ENCODE measurements at regions not wholly inside any gene's neighbourhood (a gene's known extent, or its start where the extent isn't known, plus 50 kb on each side); places are given as distances from the start of the nearest gene placed in this dataset.

DNA sequence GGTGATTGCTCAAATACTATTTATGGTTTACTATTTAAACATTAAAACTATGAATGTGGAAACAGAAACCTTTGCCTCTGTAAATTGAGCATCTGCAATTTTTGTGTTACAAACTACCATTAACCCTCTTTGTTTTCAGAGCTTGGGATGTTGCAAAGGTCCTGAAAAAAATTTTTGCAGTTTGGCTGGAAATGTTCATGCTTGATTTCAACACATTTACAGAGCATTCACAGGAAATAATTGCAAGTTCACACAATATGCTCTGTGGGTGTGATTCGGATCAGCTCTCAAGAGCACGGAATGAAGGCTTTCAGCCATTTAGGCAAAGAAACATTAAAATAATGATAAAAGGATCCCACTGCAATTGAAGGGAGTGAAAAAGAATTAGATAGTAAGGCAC is 232.9 kb downstream of the ATP23 start:
- no peaks in the 10 kb centered on the region for H3K9me3 ChIP-seq

More for the DNA sequence above, 232.9 kb downstream of the ATP23 start:
- no peak overlapping the region for H3K4me3 ChIP-seq (ENCODE audit: low read depth in 2 of 2, low read length in 1 of 2)
- H3K4me1 ChIP-seq (ENCODE audit: control insufficient read depth in 1 of 2, insufficient read depth in 2 of 2, low read depth in 1 of 2, low read length in 1 of 2), result no peaks in the 10 kb centered on the region
- no peak overlapping the region for H3K9ac ChIP-seq
- H2AFZ ChIP-seq (ENCODE audit: low read depth), result no peak overlapping the region
- ChIA-PET POLR2A (no interaction called here), CTCF (no interaction called here)
- no peak for DNase-seq
- no peaks in the 10 kb centered on the region for H3K36me3 ChIP-seq (replicated peaks in 1 of 2; ENCODE audit: control insufficient read depth in 1 of 2, insufficient read depth in 2 of 2, low read length in 1 of 2)
- WGBS (ENCODE audit: low lambda C conversion rate), result 11% methylated on average over 2 of the region's 2 CpGs
- no peaks in the 10 kb centered on the region for H3K79me2 ChIP-seq (ENCODE audit: insufficient read depth)
- H3K9me2 ChIP-seq, result no peaks in the 10 kb centered on the region
- no peaks in the 10 kb centered on the region for H3F3A ChIP-seq (replicated peaks; ENCODE audit: insufficient read depth)
- H3K27ac ChIP-seq (ENCODE audit: low read depth in 2 of 2, low read length in 1 of 2), result no peak overlapping the region
- H3K4me2 ChIP-seq, result no peak overlapping the region
- H3K27me3 ChIP-seq (ENCODE audit: insufficient read depth), result peaks cover 11% of the 10 kb centered on the region; the same call in 1 of the 2 replicates
- TF ChIP-seq, protein P1, sequence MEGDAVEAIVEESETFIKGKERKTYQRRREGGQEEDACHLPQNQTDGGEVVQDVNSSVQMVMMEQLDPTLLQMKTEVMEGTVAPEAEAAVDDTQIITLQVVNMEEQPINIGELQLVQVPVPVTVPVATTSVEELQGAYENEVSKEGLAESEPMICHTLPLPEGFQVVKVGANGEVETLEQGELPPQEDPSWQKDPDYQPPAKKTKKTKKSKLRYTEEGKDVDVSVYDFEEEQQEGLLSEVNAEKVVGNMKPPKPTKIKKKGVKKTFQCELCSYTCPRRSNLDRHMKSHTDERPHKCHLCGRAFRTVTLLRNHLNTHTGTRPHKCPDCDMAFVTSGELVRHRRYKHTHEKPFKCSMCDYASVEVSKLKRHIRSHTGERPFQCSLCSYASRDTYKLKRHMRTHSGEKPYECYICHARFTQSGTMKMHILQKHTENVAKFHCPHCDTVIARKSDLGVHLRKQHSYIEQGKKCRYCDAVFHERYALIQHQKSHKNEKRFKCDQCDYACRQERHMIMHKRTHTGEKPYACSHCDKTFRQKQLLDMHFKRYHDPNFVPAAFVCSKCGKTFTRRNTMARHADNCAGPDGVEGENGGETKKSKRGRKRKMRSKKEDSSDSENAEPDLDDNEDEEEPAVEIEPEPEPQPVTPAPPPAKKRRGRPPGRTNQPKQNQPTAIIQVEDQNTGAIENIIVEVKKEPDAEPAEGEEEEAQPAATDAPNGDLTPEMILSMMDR (IDR thresholded peaks at IDR 0.05), result no peak
- TF ChIP-seq FOXM1 (IDR thresholded peaks at IDR 0.05; ENCODE audit: low read depth), result no peak
- no peak for TF ChIP-seq EP300 (IDR thresholded peaks at IDR 0.05; ENCODE audit: borderline replicate concordance in 1 of 2, low read depth in 1 of 2, low read length in 1 of 2)
- no peak for TF ChIP-seq CHD2 (IDR thresholded peaks at IDR 0.05; ENCODE audit: low read length, partially characterized antibody)
- TF ChIP-seq NRF1 (IDR thresholded peaks at IDR 0.05; ENCODE audit: low read depth, low read length), result no peak
- TF ChIP-seq MXI1 (IDR thresholded peaks at IDR 0.05; ENCODE audit: low read depth, low read length), result no peak
- TF ChIP-seq, protein P2, sequence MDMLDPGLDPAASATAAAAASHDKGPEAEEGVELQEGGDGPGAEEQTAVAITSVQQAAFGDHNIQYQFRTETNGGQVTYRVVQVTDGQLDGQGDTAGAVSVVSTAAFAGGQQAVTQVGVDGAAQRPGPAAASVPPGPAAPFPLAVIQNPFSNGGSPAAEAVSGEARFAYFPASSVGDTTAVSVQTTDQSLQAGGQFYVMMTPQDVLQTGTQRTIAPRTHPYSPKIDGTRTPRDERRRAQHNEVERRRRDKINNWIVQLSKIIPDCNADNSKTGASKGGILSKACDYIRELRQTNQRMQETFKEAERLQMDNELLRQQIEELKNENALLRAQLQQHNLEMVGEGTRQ (IDR thresholded peaks at IDR 0.05; ENCODE audit: borderline replicate concordance, low read depth, low read length), result no peak
- TF ChIP-seq, protein P3, sequence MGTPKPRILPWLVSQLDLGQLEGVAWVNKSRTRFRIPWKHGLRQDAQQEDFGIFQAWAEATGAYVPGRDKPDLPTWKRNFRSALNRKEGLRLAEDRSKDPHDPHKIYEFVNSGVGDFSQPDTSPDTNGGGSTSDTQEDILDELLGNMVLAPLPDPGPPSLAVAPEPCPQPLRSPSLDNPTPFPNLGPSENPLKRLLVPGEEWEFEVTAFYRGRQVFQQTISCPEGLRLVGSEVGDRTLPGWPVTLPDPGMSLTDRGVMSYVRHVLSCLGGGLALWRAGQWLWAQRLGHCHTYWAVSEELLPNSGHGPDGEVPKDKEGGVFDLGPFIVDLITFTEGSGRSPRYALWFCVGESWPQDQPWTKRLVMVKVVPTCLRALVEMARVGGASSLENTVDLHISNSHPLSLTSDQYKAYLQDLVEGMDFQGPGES (IDR thresholded peaks at IDR 0.05; ENCODE audit: low read depth, low read length), result no peak
- TF ChIP-seq RFX5 (IDR thresholded peaks at IDR 0.05; ENCODE audit: low read length), result no peak
- TF ChIP-seq RXRA (IDR thresholded peaks at IDR 0.05; ENCODE audit: borderline replicate concordance, low read depth), result no peak
- TF ChIP-seq RCOR1 (IDR thresholded peaks at IDR 0.05; ENCODE audit: low read length), result no peak
- no peak for TF ChIP-seq RAD21 (IDR thresholded peaks at IDR 0.05; ENCODE audit: low read length)
- TF ChIP-seq, protein P4, sequence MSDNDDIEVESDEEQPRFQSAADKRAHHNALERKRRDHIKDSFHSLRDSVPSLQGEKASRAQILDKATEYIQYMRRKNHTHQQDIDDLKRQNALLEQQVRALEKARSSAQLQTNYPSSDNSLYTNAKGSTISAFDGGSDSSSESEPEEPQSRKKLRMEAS (IDR thresholded peaks at IDR 0.05; ENCODE audit: low read depth), result no peak
- no peak for TF ChIP-seq FOXJ3 (CRISPR knock-in tag; IDR thresholded peaks at IDR 0.05)
- TF ChIP-seq, protein P5, sequence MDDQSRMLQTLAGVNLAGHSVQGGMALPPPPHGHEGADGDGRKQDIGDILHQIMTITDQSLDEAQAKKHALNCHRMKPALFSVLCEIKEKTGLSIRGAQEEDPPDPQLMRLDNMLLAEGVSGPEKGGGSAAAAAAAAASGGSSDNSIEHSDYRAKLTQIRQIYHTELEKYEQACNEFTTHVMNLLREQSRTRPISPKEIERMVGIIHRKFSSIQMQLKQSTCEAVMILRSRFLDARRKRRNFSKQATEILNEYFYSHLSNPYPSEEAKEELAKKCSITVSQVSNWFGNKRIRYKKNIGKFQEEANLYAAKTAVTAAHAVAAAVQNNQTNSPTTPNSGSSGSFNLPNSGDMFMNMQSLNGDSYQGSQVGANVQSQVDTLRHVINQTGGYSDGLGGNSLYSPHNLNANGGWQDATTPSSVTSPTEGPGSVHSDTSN (IDR thresholded peaks at IDR 0.05), result no peak
- TF ChIP-seq TEAD4 (IDR thresholded peaks at IDR 0.05; ENCODE audit: borderline replicate concordance, insufficient read depth), result no peak
- H4K20me1 ChIP-seq (ENCODE audit: insufficient read depth), result no peaks in the 10 kb centered on the region
